HFF-Myc (cell line): ENCODE measurements at regions not wholly inside any gene's neighbourhood (a gene's known extent, or its start where the extent isn't known, plus 50 kb on each side); places are given as distances from the start of the nearest gene placed in this dataset.
"Not testable (repeated sequence)": the region's sequence is repeated elsewhere in the genome, so short reads cannot be mapped to it uniquely, and the experiment has no call there.

ENCODE experiments used
- DNase-seq: peaks from one replicate; pipeline ENCODE4 v3.0.0-alpha.2; 2011; ENCODE audit warnings: low read depth; ENCODE audit errors: extremely low read depth
- H3K4me3 ChIP-seq: replicated peaks from 2 replicates; pipeline ENCODE4 v1.5.1; 2011; ENCODE audit warnings: low read depth, mild to moderate bottlenecking, control low read depth, low read length
- CTCF ChIP-seq: IDR thresholded peaks from 2 replicates; pipeline ENCODE4 v1.5.1; 2012; ENCODE audit warnings: mild to moderate bottlenecking, low read depth, low read length, control low read depth; ENCODE audit errors: missing control alignments

DNA sequence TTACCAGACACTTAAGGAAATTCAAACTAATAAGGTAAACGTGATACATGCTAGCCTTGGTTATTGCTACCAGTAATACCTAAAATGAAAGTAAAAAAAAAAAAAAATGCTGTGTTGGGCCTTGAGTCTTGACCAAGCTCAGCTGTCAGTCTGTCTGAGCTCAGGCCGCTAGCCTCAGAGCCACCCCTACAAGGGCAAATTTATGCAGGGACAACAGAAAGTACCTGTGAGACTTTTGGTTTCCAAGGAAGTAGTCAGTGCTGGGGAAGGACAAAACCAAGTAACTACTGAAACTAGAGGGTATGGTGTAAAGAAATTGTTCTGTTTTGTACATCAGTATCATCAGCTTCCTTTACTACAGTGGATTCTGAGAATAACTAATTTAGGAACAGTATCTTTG lies 134.3 kb upstream of the SLITRK5 start:
- no peak overlapping the region for H3K4me3 ChIP-seq
- DNase-seq: no peak
- no peak for TF ChIP-seq CTCF

DNA sequence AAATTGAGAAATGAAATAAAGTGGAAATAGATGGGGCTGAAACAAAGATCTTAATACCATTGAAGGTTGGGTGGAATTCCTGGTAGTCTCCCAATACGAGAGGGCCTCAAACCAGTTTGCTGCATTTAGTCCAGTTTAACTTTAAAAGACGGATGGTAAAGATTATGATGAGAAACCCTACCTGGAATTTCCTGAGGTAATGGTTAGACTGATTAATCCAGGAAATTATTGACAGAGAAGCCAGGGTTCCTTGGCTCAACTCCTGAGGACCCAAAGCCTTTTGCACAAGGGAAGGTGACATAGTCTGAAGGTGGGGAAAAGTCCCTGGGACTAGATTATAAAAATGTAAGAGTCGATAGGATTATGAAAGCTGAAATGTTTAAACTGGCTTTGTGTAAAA lies 133.2 kb upstream of the SLITRK5 start:
- DNase-seq: no peak
- no peak overlapping the region for H3K4me3 ChIP-seq
- TF ChIP-seq CTCF: no peak

GRCh38 chr13:87538366-87539052 lies 132.7 kb upstream of the SLITRK5 start:
- no peak overlapping the region for H3K4me3 ChIP-seq
- DNase-seq: no peak
- no peak for TF ChIP-seq CTCF

DNA sequence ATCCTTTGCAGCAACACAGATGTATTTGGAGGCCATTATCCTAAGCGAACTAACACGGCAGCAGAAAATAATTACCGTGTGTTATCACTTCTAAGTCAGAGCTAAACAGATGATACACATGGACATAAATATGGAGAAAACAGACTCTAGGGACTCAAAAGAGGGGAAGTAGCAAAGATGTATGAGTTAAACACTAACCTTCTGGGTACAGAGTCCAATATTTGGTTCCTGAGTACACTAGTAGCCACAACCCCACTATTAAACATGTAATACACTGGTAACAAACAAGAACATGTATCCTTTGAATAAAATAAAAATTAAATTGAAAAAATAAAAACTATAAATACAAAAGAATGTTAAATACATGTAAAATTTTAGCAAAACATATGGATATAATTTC lies 118.0 kb upstream of the SLITRK5 start:
- no peak for DNase-seq
- TF ChIP-seq CTCF: no peak
- H3K4me3 ChIP-seq: no peak overlapping the region

DNA sequence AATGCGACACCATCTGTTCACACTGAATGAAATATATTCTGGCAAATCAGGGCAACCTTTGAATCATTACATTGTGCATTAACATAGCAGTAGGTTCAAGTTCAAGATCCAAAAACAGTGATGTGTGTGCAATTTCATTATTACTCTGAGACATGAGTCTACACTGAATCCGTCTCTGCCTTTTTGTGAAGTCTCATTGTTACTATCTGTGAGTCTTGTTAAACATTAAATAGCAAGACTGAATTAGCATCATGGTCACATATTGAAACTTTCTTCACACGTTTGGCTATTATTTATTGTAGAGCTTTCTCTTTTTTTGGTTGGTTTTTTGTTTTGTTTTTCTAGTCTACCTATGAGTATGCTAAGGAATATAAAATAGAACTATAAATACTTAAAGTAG lies 117.1 kb upstream of the SLITRK5 start:
- DNase-seq: no peak
- no peak for TF ChIP-seq CTCF
- no peak overlapping the region for H3K4me3 ChIP-seq

GRCh38 chr13:87557788-87558187 lies 113.4 kb upstream of the SLITRK5 start:
- no peak for DNase-seq
- no peak overlapping the region for H3K4me3 ChIP-seq
- no peak for TF ChIP-seq CTCF

- H3K4me3 ChIP-seq, DNase-seq: not testable (repeated sequence)
Observed at GRCh38 chr13:87561580-87561979, 109.6 kb upstream of the SLITRK5 start.
